ENCODE measurements at regions not wholly inside any gene's neighbourhood (a gene's known extent, or its start where the extent isn't known, plus 50 kb on each side); places are given as distances from the start of the nearest gene placed in this dataset.

DNA sequence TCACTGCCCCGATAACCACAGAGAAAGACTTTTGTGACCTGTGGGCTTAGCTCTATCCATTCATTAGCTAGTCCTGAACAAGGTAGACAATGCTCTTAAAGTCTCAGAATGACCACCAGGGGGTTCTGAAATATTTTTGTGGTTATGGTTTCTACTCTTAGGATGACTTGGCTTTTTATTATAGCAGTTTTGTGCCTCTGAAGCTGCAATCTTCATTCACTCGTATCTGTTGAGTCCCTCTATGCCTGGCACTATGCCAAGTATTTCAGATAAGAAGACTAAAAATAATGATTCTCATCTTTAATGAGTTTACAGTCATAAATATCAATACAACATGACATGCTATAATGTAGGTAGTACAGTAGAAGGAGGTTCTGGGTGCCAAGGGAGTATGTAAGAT, 130.8 kb upstream of the TRHDE start:
- TF ChIP-seq EP300 (IDR thresholded peaks at IDR 0.05): no peak
- TF ChIP-seq, protein P1, sequence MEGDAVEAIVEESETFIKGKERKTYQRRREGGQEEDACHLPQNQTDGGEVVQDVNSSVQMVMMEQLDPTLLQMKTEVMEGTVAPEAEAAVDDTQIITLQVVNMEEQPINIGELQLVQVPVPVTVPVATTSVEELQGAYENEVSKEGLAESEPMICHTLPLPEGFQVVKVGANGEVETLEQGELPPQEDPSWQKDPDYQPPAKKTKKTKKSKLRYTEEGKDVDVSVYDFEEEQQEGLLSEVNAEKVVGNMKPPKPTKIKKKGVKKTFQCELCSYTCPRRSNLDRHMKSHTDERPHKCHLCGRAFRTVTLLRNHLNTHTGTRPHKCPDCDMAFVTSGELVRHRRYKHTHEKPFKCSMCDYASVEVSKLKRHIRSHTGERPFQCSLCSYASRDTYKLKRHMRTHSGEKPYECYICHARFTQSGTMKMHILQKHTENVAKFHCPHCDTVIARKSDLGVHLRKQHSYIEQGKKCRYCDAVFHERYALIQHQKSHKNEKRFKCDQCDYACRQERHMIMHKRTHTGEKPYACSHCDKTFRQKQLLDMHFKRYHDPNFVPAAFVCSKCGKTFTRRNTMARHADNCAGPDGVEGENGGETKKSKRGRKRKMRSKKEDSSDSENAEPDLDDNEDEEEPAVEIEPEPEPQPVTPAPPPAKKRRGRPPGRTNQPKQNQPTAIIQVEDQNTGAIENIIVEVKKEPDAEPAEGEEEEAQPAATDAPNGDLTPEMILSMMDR (IDR thresholded peaks at IDR 0.05): no peak
- no peak for TF ChIP-seq POLR2A (IDR thresholded peaks at IDR 0.05)
- TF ChIP-seq POLR2AphosphoS5 (IDR thresholded peaks at IDR 0.05): no peak
